GM18505 (cell line): ENCODE measurements at regions not wholly inside any gene's neighbourhood (a gene's known extent, or its start where the extent isn't known, plus 50 kb on each side); places are given as distances from the start of the nearest gene placed in this dataset.

Source experiments
- ATAC-seq: cut with Tn5 transposase; IDR thresholded peaks from one replicate; pipeline ENCODE4 v1.9.1; 2021; ENCODE audit not compliant: unreplicated experiment
- POLR2A ChIP-seq: IDR thresholded peaks from 4 replicates; pipeline ENCODE4 v1.6.1; 2011; ENCODE audit warnings: borderline replicate concordance; ENCODE audit not compliant: insufficient read depth, insufficient read length; ENCODE audit errors: extremely low read depth

- TF ChIP-seq POLR2A, result no peak
- no peak for ATAC-seq
These were observed 213.1 kb upstream of the DYNLRB2 start for GRCh38 chr16:80327740-80328139.

- no peak for ATAC-seq
- TF ChIP-seq POLR2A, result no peak
These were observed 216.4 kb upstream of the DYNLRB2 start for GRCh38 chr16:80324371-80324770.

GRCh38 chr16:80323808-80324195, 217.0 kb upstream of the DYNLRB2 start:
- ATAC-seq, result no peak
- TF ChIP-seq POLR2A, result no peak

- ATAC-seq, result no peak
- TF ChIP-seq POLR2A, result no peak
These were observed 217.5 kb upstream of the DYNLRB2 start for GRCh38 chr16:80323187-80323807.

- ATAC-seq, result no peak
These were observed 221.6 kb upstream of the DYNLRB2 start for GRCh38 chr16:80319181-80319580.

GRCh38 chr16:80318107-80318506, 222.7 kb upstream of the DYNLRB2 start:
- no peak for TF ChIP-seq POLR2A
- no peak for ATAC-seq

More at GRCh38 chr16:80319181-80319580, 221.6 kb upstream of the DYNLRB2 start:
- TF ChIP-seq POLR2A, result no peak

GRCh38 chr16:80317599-80318037, 223.2 kb upstream of the DYNLRB2 start:
- ATAC-seq, result no peak
- TF ChIP-seq POLR2A, result no peak

- no peak for TF ChIP-seq POLR2A
- no peak for ATAC-seq
These were observed 223.7 kb upstream of the DYNLRB2 start for GRCh38 chr16:80317116-80317515.

GRCh38 chr16:80314042-80314441, 226.8 kb upstream of the DYNLRB2 start:
- no peak for ATAC-seq
- no peak for TF ChIP-seq POLR2A

GRCh38 chr16:80309178-80309577, 231.6 kb upstream of the DYNLRB2 start:
- TF ChIP-seq POLR2A, result no peak
- no peak for ATAC-seq

- no peak for TF ChIP-seq POLR2A
- no peak for ATAC-seq
These were observed 235.4 kb upstream of the DYNLRB2 start for GRCh38 chr16:80305410-80305809.

- TF ChIP-seq POLR2A, result no peak
These were observed 237.1 kb upstream of the DYNLRB2 start for GRCh38 chr16:80303691-80304090.

GRCh38 chr16:80300876-80301275, 239.9 kb upstream of the DYNLRB2 start:
- ATAC-seq, result no peak
- no peak for TF ChIP-seq POLR2A

More at GRCh38 chr16:80303691-80304090, 237.1 kb upstream of the DYNLRB2 start:
- ATAC-seq, result no peak

- no peak for TF ChIP-seq POLR2A
- ATAC-seq, result no peak
These were observed 240.3 kb upstream of the DYNLRB2 start for GRCh38 chr16:80300456-80300855.

- TF ChIP-seq POLR2A, result no peak
- ATAC-seq, result no peak
These were observed 241.4 kb upstream of the DYNLRB2 start for GRCh38 chr16:80299416-80299815.
